GF-D8 (cell line): ENCODE measurements at regions not wholly inside any gene's neighbourhood (a gene's known extent, or its start where the extent isn't known, plus 50 kb on each side); places are given as distances from the start of the nearest gene placed in this dataset.

ENCODE experiments used
- DNase-seq: peaks from one replicate; lab custom pipeline; 2025; lab: John Stamatoyannopoulos, UW

- no peak for DNase-seq
These were observed 761.0 kb upstream of the CXADR start for GRCh38 chr21:16751695-16752474.

GRCh38 chr21:16752475-16752857 is 760.4 kb upstream of the CXADR start:
- no peak for DNase-seq

- DNase-seq: no peak
These were observed 757.8 kb upstream of the CXADR start for GRCh38 chr21:16755061-16755460.

GRCh38 chr21:16767201-16767600 is 745.6 kb upstream of the CXADR start:
- no peak for DNase-seq

- no peak for DNase-seq
These were observed 744.7 kb upstream of the CXADR start for GRCh38 chr21:16768096-16768495.

GRCh38 chr21:16770266-16770665 is 742.6 kb upstream of the CXADR start:
- no peak for DNase-seq

GRCh38 chr21:16773206-16773605 is 739.6 kb upstream of the CXADR start:
- DNase-seq: no peak

GRCh38 chr21:16775076-16775475 is 737.8 kb upstream of the CXADR start:
- DNase-seq: no peak

GRCh38 chr21:16777041-16777720 is 735.7 kb upstream of the CXADR start:
- no peak for DNase-seq

- DNase-seq: no peak
These were observed 724.3 kb upstream of the CXADR start for GRCh38 chr21:16788584-16788983.

- DNase-seq: no peak
These were observed 723.2 kb upstream of the CXADR start for GRCh38 chr21:16789636-16790035.

GRCh38 chr21:16792101-16792500 is 720.7 kb upstream of the CXADR start:
- no peak for DNase-seq

GRCh38 chr21:16794950-16795349 is 717.9 kb upstream of the CXADR start:
- no peak for DNase-seq

- DNase-seq: no peak
These were observed 716.1 kb upstream of the CXADR start for GRCh38 chr21:16796776-16797175.

- DNase-seq: no peak
These were observed 715.3 kb upstream of the CXADR start for GRCh38 chr21:16797540-16797939.

- no peak for DNase-seq
These were observed 714.9 kb upstream of the CXADR start for GRCh38 chr21:16797966-16798365.

GRCh38 chr21:16800536-16801275 is 712.1 kb upstream of the CXADR start:
- no peak for DNase-seq

GRCh38 chr21:16811011-16811410 is 701.8 kb upstream of the CXADR start:
- no peak for DNase-seq

- no peak for DNase-seq
These were observed 700.9 kb upstream of the CXADR start for GRCh38 chr21:16811970-16812369.

- DNase-seq: no peak
These were observed 697.6 kb upstream of the CXADR start for GRCh38 chr21:16815243-16815642.

GRCh38 chr21:16821588-16821987 is 691.3 kb upstream of the CXADR start:
- DNase-seq: no peak

- DNase-seq: no peak
These were observed 683.3 kb upstream of the CXADR start for GRCh38 chr21:16829532-16829931.

- no peak for DNase-seq
These were observed 680.1 kb upstream of the CXADR start for GRCh38 chr21:16832791-16833190.
